ENCODE measurements at regions not wholly inside any gene's neighbourhood (a gene's known extent, or its start where the extent isn't known, plus 50 kb on each side); places are given as distances from the start of the nearest gene placed in this dataset.

DNA sequence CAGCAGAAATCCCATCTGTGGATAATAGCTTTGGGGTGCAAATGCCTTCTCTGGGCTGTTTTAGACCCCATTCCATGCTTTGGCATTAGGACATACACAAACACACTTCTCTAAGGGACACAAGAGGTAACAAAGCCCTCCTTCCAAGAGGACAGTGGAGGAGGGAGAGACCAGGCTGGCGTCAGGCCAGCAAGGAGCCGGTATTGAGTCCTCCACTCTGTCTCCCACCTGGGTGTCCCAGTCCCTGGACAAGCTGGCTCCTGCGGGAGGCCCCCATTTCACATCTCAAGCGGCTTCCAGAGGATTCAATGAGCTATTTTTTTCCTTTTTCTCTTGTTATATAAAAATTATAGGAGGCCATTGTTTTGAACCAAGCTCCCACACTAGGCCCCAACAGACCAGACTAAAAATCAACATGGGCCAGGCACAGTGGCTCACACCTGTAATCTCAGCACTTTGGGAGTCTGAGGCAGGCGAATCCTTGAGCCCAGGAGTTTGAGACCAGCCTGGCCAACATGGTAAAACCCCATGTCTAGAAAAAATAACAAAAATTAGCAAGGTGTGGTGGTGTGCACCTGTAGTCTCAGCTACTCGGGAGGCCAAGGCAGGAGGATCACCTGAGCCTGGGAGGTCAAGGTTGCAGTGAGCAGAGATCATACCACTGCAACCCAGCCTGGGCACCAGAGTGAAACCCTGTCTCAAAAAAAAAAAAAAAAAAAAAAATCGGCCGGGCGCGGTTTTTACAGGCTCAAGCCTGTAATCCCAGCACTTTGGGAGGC, 142.9 kb downstream of the TOMM20 start:
- no peaks in the 10 kb centered on the region for H4K20me1 ChIP-seq (ENCODE audit: control insufficient read depth, extremely low read depth, insufficient read depth, low read length)
- TF ChIP-seq EZH2 (IDR thresholded peaks at IDR 0.05; ENCODE audit: low read length): no peak
- TF ChIP-seq, protein P1, sequence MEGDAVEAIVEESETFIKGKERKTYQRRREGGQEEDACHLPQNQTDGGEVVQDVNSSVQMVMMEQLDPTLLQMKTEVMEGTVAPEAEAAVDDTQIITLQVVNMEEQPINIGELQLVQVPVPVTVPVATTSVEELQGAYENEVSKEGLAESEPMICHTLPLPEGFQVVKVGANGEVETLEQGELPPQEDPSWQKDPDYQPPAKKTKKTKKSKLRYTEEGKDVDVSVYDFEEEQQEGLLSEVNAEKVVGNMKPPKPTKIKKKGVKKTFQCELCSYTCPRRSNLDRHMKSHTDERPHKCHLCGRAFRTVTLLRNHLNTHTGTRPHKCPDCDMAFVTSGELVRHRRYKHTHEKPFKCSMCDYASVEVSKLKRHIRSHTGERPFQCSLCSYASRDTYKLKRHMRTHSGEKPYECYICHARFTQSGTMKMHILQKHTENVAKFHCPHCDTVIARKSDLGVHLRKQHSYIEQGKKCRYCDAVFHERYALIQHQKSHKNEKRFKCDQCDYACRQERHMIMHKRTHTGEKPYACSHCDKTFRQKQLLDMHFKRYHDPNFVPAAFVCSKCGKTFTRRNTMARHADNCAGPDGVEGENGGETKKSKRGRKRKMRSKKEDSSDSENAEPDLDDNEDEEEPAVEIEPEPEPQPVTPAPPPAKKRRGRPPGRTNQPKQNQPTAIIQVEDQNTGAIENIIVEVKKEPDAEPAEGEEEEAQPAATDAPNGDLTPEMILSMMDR (optimal IDR thresholded peaks at IDR 0.05 in 1 of 3, IDR thresholded peaks at IDR 0.05 in 1 of 3, conservative IDR thresholded peaks at IDR 0.05 in 1 of 3; ENCODE audit: extremely low read depth in 1 of 3, insufficient read depth in 2 of 3, low read length in 3 of 3): no peak
- no peaks in the 10 kb centered on the region for H3K36me3 ChIP-seq (ENCODE audit: control insufficient read depth in 2 of 2, extremely low read depth in 1 of 2, insufficient read depth in 2 of 2, low read length in 2 of 2)
- H3K9me1 ChIP-seq (ENCODE audit: control insufficient read depth, extremely low read depth, insufficient read depth, low read length): no peaks in the 10 kb centered on the region
- no peak overlapping the region for H3K4me3 ChIP-seq (ENCODE audit: control insufficient read depth in 2 of 3, extremely low read depth in 1 of 3, insufficient read depth in 2 of 3, low read depth in 1 of 3, low read length in 3 of 3)
- no peak for FAIRE-seq
- no peak overlapping the region for H3K9ac ChIP-seq (ENCODE audit: control insufficient read depth, extremely low read depth, insufficient read depth, low read length)
- no peak overlapping the region for H3K27ac ChIP-seq (ENCODE audit: control insufficient read depth, insufficient read depth, low read length)
- H3K4me2 ChIP-seq (ENCODE audit: control insufficient read depth, extremely low read depth, insufficient read depth, low read depth, low read length): no peak overlapping the region
- no peaks in the 10 kb centered on the region for H3K27me3 ChIP-seq (ENCODE audit: control insufficient read depth, extremely low read depth, insufficient read depth, low read length)
- peaks cover 23% of the 10 kb centered on the region for H3K4me1 ChIP-seq (ENCODE audit: control insufficient read depth, extremely low read depth, insufficient read depth, low read length)
- dilution Hi-C loops (cut with MboI; ENCODE audit: extremely low pct_ligation_motif_present, low sequenced_read_pairs): no loop called here
- no peaks in the 10 kb centered on the region for H3K9me3 ChIP-seq (ENCODE audit: control insufficient read depth, low read depth, low read length)
- H2AFZ ChIP-seq (ENCODE audit: control insufficient read depth, low read length): no peak overlapping the region
- H3K79me2 ChIP-seq (ENCODE audit: control insufficient read depth, insufficient read depth, low read length): no peaks in the 10 kb centered on the region
- DNase-seq (ENCODE audit: low read depth, low spot score): no peak

DNA sequence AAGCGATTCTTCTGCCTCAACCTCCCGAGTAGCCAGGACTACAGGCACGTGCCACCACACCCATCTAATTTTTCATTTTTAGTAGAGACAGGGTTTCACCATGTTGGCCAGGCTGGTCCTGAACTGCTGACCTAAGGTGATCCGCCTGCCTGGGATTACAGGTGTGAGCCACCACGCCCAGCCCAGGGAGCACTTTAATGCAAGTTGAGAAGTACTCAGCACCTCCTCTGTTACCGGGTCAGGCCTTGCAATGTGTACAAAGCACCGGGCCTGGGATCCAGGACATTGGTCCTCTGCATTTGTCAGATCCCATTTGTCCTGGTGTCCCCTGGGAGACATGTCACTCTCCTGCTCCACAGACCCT, 143.6 kb downstream of the TOMM20 start:
- Histone ChIP-seq H3K27me3 (ENCODE audit: control insufficient read depth, extremely low read depth, insufficient read depth, low read length) (no peaks in the 10 kb centered on the region), H3K4me1 (ENCODE audit: control insufficient read depth, extremely low read depth, insufficient read depth, low read length) (peaks cover 31% of the 10 kb centered on the region), H3K79me2 (ENCODE audit: control insufficient read depth, insufficient read depth, low read length) (no peaks in the 10 kb centered on the region), H3K27ac (ENCODE audit: control insufficient read depth, insufficient read depth, low read length) (no peak overlapping the region), H3K4me3 (ENCODE audit: control insufficient read depth in 2 of 3, extremely low read depth in 1 of 3, insufficient read depth in 2 of 3, low read depth in 1 of 3, low read length in 3 of 3) (no peak overlapping the region), H3K9ac (ENCODE audit: control insufficient read depth, extremely low read depth, insufficient read depth, low read length) (no peak overlapping the region), H4K20me1 (ENCODE audit: control insufficient read depth, extremely low read depth, insufficient read depth, low read length) (no peaks in the 10 kb centered on the region), H3K36me3 (ENCODE audit: control insufficient read depth in 2 of 2, extremely low read depth in 1 of 2, insufficient read depth in 2 of 2, low read length in 2 of 2) (no peaks in the 10 kb centered on the region), H3K4me2 (ENCODE audit: control insufficient read depth, extremely low read depth, insufficient read depth, low read depth, low read length) (no peak overlapping the region), H3K9me1 (ENCODE audit: control insufficient read depth, extremely low read depth, insufficient read depth, low read length) (no peaks in the 10 kb centered on the region), H2AFZ (ENCODE audit: control insufficient read depth, low read length) (no peak overlapping the region), H3K9me3 (ENCODE audit: control insufficient read depth, low read depth, low read length) (no peaks in the 10 kb centered on the region)
- dilution Hi-C loops (cut with MboI; ENCODE audit: extremely low pct_ligation_motif_present, low sequenced_read_pairs): no loop called here
- DNase-seq (ENCODE audit: low read depth, low spot score) (no peak), FAIRE-seq (no peak)
- TF ChIP-seq, protein P1 (optimal IDR thresholded peaks at IDR 0.05 in 1 of 3, IDR thresholded peaks at IDR 0.05 in 1 of 3, conservative IDR thresholded peaks at IDR 0.05 in 1 of 3; ENCODE audit: extremely low read depth in 1 of 3, insufficient read depth in 2 of 3, low read length in 3 of 3): no peak
- no peak for TF ChIP-seq EZH2 (IDR thresholded peaks at IDR 0.05; ENCODE audit: low read length)
